ENCODE measurements at regions not wholly inside any gene's neighbourhood (a gene's known extent, or its start where the extent isn't known, plus 50 kb on each side); places are given as distances from the start of the nearest gene placed in this dataset.

DNA sequence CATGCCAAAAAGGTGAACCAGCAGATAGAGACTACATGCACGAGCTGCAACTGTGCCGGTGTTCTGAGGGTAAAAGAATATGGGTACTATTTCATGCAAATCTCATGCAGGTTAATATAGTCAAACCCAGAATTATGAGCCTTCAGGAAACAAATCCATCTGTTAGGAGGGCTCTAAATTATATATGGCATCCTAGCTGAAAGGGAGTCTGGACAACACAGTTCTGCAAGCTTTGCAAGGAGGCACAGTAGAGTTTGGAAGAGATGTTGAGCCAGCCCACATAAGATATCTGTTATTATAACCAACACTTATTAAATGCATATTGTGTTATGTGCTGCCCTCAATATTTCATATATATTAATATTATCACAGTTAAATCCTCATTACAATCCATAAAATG is 50.5 kb upstream of the PALMD start:
- TF ChIP-seq EZH2 (IDR thresholded peaks at IDR 0.05; ENCODE audit: insufficient read depth, poor library complexity, severe bottlenecking) (no peak), EZH2phosphoT487 (IDR thresholded peaks at IDR 0.05; ENCODE audit: insufficient read depth, low read depth) (no peak)

Data from GM23248 (cell line).